SK-N-SH (cell line): ENCODE measurements at regions not wholly inside any gene's neighbourhood (a gene's known extent, or its start where the extent isn't known, plus 50 kb on each side); places are given as distances from the start of the nearest gene placed in this dataset.

Source experiments
- CTCF ChIA-PET: fragments of 300-600, 350-600 bp; formaldehyde crosslinking; extraction: SDS; loops from one replicate; lab custom pipeline; 2021; lab: Yijun Ruan, JAX
- POLR2A ChIA-PET: fragments of 350-600 bp; sonication (Branson Sonifier 250); formaldehyde crosslinking; extraction: SDS; loops from one replicate; lab custom pipeline; 2020; ENCODE audit warnings: antibody characterized with exemption, inconsistent platforms; lab: Yijun Ruan, JAX
- DNase-seq: peaks from one replicate; pipeline ENCODE4 v3.0.0; 2012
- H2AFZ ChIP-seq: fragments of 200-600 bp; sonication (generic); 2 replicates; pipeline ENCODE4 v1.8.1; 2016; ENCODE audit warnings: antibody characterized with exemption, mild to moderate bottlenecking, low read depth
- H3F3A ChIP-seq: fragments of 200-600 bp; sonication (generic); replicated peaks from 2 replicates; pipeline ENCODE3; 2016; ENCODE audit warnings: antibody characterized with exemption, mild to moderate bottlenecking; ENCODE audit not compliant: insufficient read depth
- H3K27ac ChIP-seq, 2 experiments: fragments of 200-500 bp in 1 of 2; fragments of 200-600 bp in 1 of 2; sonication (Bioruptor generic) in 1 of 2; sonication (generic), shearing (Covaris generic) in 1 of 2; 2 replicates each; pipeline versions ENCODE4 v1.5.1 to v1.6.1; 2014 to 2016; ENCODE audit warnings: low read depth in 2 of 2, inconsistent platforms in 1 of 2, low read length in 1 of 2, mild to moderate bottlenecking in 1 of 2, mixed read lengths in 1 of 2
- H3K27me3 ChIP-seq: fragments of 200-600 bp; sonication (generic), shearing (Covaris generic); 2 replicates; pipeline ENCODE4 v1.6.1; 2016; ENCODE audit warnings: mixed run types; ENCODE audit not compliant: insufficient read depth
- H3K36me3 ChIP-seq, 2 experiments: fragments of 200-500 bp in 1 of 2; fragments of 200-600 bp in 1 of 2; sonication (Bioruptor generic) in 1 of 2; sonication (generic) in 1 of 2; replicated peaks in 1 of 2; 2 replicates each; pipeline versions ENCODE3 to v1.5.1; 2014 to 2016; ENCODE audit warnings: low read length in 1 of 2, mild to moderate bottlenecking in 1 of 2; ENCODE audit not compliant: insufficient read depth in 2 of 2, control insufficient read depth in 1 of 2
- H3K4me1 ChIP-seq, 2 experiments: fragments of 200-500 bp in 1 of 2; fragments of 200-600 bp in 1 of 2; sonication (Bioruptor generic) in 1 of 2; sonication (generic), shearing (Covaris generic) in 1 of 2; 2 replicates each; pipeline versions ENCODE4 v1.5.1 to v1.6.1; 2014 to 2016; ENCODE audit warnings: low read depth in 1 of 2, low read length in 1 of 2, mixed run types in 1 of 2; ENCODE audit not compliant: insufficient read depth in 2 of 2, control insufficient read depth in 1 of 2
- H3K4me2 ChIP-seq: fragments of 200-600 bp; sonication (generic), shearing (Covaris generic); 2 replicates; pipeline ENCODE4 v1.6.1; 2017; ENCODE audit warnings: mixed run types
- H3K4me3 ChIP-seq, 2 experiments: fragments of 200-500 bp in 1 of 2; fragments of 200-600 bp in 1 of 2; sonication (Bioruptor generic) in 1 of 2; sonication (generic), shearing (Covaris generic) in 1 of 2; 2 replicates each; pipeline versions ENCODE4 v1.5.1 to v1.8.1; 2014 to 2016; ENCODE audit warnings: low read depth in 2 of 2, inconsistent platforms in 1 of 2, low read length in 1 of 2, mild to moderate bottlenecking in 1 of 2, mixed read lengths in 1 of 2, moderate library complexity in 1 of 2
- H3K79me2 ChIP-seq: fragments of 200-600 bp; sonication (generic); 2 replicates; pipeline ENCODE4 v1.8.1; 2017; ENCODE audit warnings: mild to moderate bottlenecking; ENCODE audit not compliant: insufficient read depth
- H3K9ac ChIP-seq: fragments of 200-600 bp; sonication (generic); 2 replicates; pipeline ENCODE4 v1.6.1; 2017; ENCODE audit warnings: mixed run types
- H3K9me2 ChIP-seq: fragments of 200-600 bp; sonication (generic); 2 replicates; pipeline ENCODE4 v1.6.1; 2017; ENCODE audit warnings: mixed run types
- H3K9me3 ChIP-seq: fragments of 200-600 bp; sonication (generic); 2 replicates; pipeline ENCODE4 v1.6.1; 2017; ENCODE audit warnings: mixed run types, mild to moderate bottlenecking, moderate library complexity
- H4K20me1 ChIP-seq: fragments of 200-600 bp; sonication (generic); 2 replicates; pipeline ENCODE4 v1.6.1; 2017; ENCODE audit warnings: mild to moderate bottlenecking, mixed run types; ENCODE audit not compliant: insufficient read depth
- CTCF ChIP-seq: fragments of 200-600 bp; sonication (generic); IDR thresholded peaks from 2 replicates; pipeline ENCODE4 v1.6.1; 2017; ENCODE audit warnings: antibody characterized with exemption, mild to moderate bottlenecking, moderate library complexity
- EP300 ChIP-seq, 2 experiments: IDR thresholded peaks; 2 replicates each; pipeline versions ENCODE4 v1.4.0 to v1.6.1; 2012; ENCODE audit warnings: borderline replicate concordance in 1 of 2, low read depth in 1 of 2, low read length in 1 of 2
- FOXJ3 ChIP-seq: sonication (generic); formaldehyde crosslinking; IDR thresholded peaks from 2 replicates; pipeline ENCODE4 v1.5.1; 2020; ENCODE audit warnings: mild to moderate bottlenecking, missing genetic modification reagents
- GABPA ChIP-seq: IDR thresholded peaks from 2 replicates; pipeline ENCODE4 v1.4.0; 2012; ENCODE audit warnings: low read depth, mild to moderate bottlenecking
- IRF3 ChIP-seq: fragments of 150-350 bp; IDR thresholded peaks from 2 replicates; pipeline ENCODE4 v1.6.1; 2016; ENCODE audit warnings: mild to moderate bottlenecking, low read depth, low read length
- JUND ChIP-seq: IDR thresholded peaks from 2 replicates; pipeline ENCODE4 v1.4.0; 2012
- POLR2AphosphoS5 ChIP-seq: IDR thresholded peaks from 2 replicates; pipeline ENCODE4 v1.6.1; 2012; ENCODE audit warnings: low read depth, low read length
- RCOR1 ChIP-seq: fragments of 150-350 bp; IDR thresholded peaks from 2 replicates; pipeline ENCODE4 v1.6.1; 2017; ENCODE audit warnings: antibody characterized with exemption, low read length
- RXRA ChIP-seq: IDR thresholded peaks from 2 replicates; pipeline ENCODE4 v1.4.0; 2012; ENCODE audit warnings: low read depth, mild to moderate bottlenecking, borderline replicate concordance
- TAF1 ChIP-seq: IDR thresholded peaks from 2 replicates; pipeline ENCODE4 v1.6.1; 2012; ENCODE audit warnings: low read depth, mild to moderate bottlenecking, low read length, moderate library complexity, borderline replicate concordance
- TCF12 ChIP-seq: IDR thresholded peaks from 2 replicates; pipeline ENCODE4 v1.4.0; 2012
- USF2 ChIP-seq: fragments of 150-350 bp; IDR thresholded peaks from 2 replicates; pipeline ENCODE4 v1.6.1; 2017; ENCODE audit warnings: antibody characterized with exemption, low read length, low read depth, borderline replicate concordance
- WGBS: methylation state at CpG from one replicate; pipeline ENCODE4 v1.1.6; 2017; ENCODE audit warnings: low lambda C conversion rate; 5-methylcytosine and 5-hydroxymethylcytosine counted together

GRCh38 chr2:122182616-122183355 lies 427.3 kb downstream of the TSN start:
- Histone ChIP-seq H3F3A (no peaks in the 10 kb centered on the region), H3K9me2 (no peaks in the 10 kb centered on the region)

GRCh38 chr2:122183890-122184289 lies 428.4 kb downstream of the TSN start:
- CTCF ChIA-PET: interaction anchor here (1.4 kb wide), 1 partner anchor 15 kb away, joined by 4 read pairs; no protein-coding TSS in a partner anchor
- no peak overlapping the region for H3K27ac ChIP-seq
- H3K36me3 ChIP-seq: no peaks in the 10 kb centered on the region
- H3K9ac ChIP-seq: no peak overlapping the region
- no peaks in the 10 kb centered on the region for H3K27me3 ChIP-seq
- no peaks in the 10 kb centered on the region for H3K79me2 ChIP-seq
- TF ChIP-seq FOXJ3 (CRISPR knock-in tag): no peak
- TF ChIP-seq USF2: no peak
- H3F3A ChIP-seq: no peaks in the 10 kb centered on the region
- no peak overlapping the region for H3K4me2 ChIP-seq
- no peaks in the 10 kb centered on the region for H3K4me1 ChIP-seq
- H3K9me2 ChIP-seq: no peaks in the 10 kb centered on the region
- no peak overlapping the region for H3K4me3 ChIP-seq
- H2AFZ ChIP-seq: no peak overlapping the region
- no peak for DNase-seq
- H3K9me3 ChIP-seq: no peaks in the 10 kb centered on the region
- POLR2A ChIA-PET: no interaction called here
- H4K20me1 ChIP-seq: no peaks in the 10 kb centered on the region

More at GRCh38 chr2:122182616-122183355, 427.3 kb downstream of the TSN start:
- no peaks in the 10 kb centered on the region for H3K79me2 ChIP-seq
- ChIA-PET POLR2A (no interaction called here), CTCF (interaction anchor here (1.4 kb wide), 1 partner anchor 14 kb away, joined by 4 read pairs; no protein-coding TSS in a partner anchor)
- H3K9me3 ChIP-seq: no peaks in the 10 kb centered on the region
- H3K36me3 ChIP-seq: no peaks in the 10 kb centered on the region
- no peaks in the 10 kb centered on the region for H4K20me1 ChIP-seq
- no peak overlapping the region for H3K9ac ChIP-seq
- H3K4me1 ChIP-seq: no peaks in the 10 kb centered on the region
- no peak overlapping the region for H3K4me3 ChIP-seq
- WGBS: 13% methylated on average over 5 of the region's 5 CpGs
- no peak overlapping the region for H3K4me2 ChIP-seq
- H3K27ac ChIP-seq: no peak overlapping the region
- no peak for DNase-seq
- TF ChIP-seq CTCF (no peak), RCOR1 (no peak), EP300 (IDR thresholded peaks at IDR 0.05; ENCODE audit: borderline replicate concordance in 1 of 2, low read depth in 1 of 2, low read length in 1 of 2) (no peak), RXRA (no peak), TCF12 (no peak), POLR2AphosphoS5 (no peak), JUND (no peak), IRF3 (no peak), GABPA (no peak), TAF1 (no peak)
- no peak overlapping the region for H2AFZ ChIP-seq
- no peaks in the 10 kb centered on the region for H3K27me3 ChIP-seq
